ENCODE measurements at regions not wholly inside any gene's neighbourhood (a gene's known extent, or its start where the extent isn't known, plus 50 kb on each side); places are given as distances from the start of the nearest gene placed in this dataset.

GRCh38 chr12:19031032-19031431, 98.5 kb upstream of the PLEKHA5 start:
- Histone ChIP-seq H3K4me3 (replicated peaks in 1 of 3; ENCODE audit: insufficient read depth in 1 of 3, low read depth in 1 of 3, low read length in 3 of 3) (no peak overlapping the region), H3K27ac (ENCODE audit: insufficient read depth, low read depth, low read length) (no peak overlapping the region), H3K4me1 (ENCODE audit: control insufficient read depth, extremely low read depth, insufficient read depth, low read length) (no peaks in the 10 kb centered on the region), H2AFZ (ENCODE audit: low read depth, low read length) (no peak overlapping the region), H3K4me2 (ENCODE audit: insufficient read depth, low read length) (no peak overlapping the region), H4K20me1 (replicated peaks; ENCODE audit: control insufficient read depth, extremely low read depth, insufficient read depth, low read length) (no peaks in the 10 kb centered on the region), H3K36me3 (ENCODE audit: control insufficient read depth in 2 of 2, extremely low read depth in 1 of 2, insufficient read depth in 2 of 2, low read length in 2 of 2) (no peaks in the 10 kb centered on the region), H3K79me2 (ENCODE audit: control insufficient read depth, insufficient read depth, low read length) (no peaks in the 10 kb centered on the region), H3K9ac (replicated peaks; ENCODE audit: extremely low read depth, insufficient read depth, low read length) (no peak overlapping the region), H3K9me3 (replicated peaks; ENCODE audit: control insufficient read depth, insufficient read depth, low read length) (no peaks in the 10 kb centered on the region), H3K9me1 (replicated peaks; ENCODE audit: control insufficient read depth, extremely low read depth, insufficient read depth, low read length) (no peaks in the 10 kb centered on the region), H3K27me3 (ENCODE audit: control insufficient read depth in 2 of 2, insufficient read depth in 2 of 2, low read length in 2 of 2) (no peaks in the 10 kb centered on the region)
- intact Hi-C loops (cut with micrococcal nuclease) = no loop called here
- TF ChIP-seq EZH2 (IDR thresholded peaks at IDR 0.05; ENCODE audit: borderline replicate concordance, low read depth, low read length, severe bottlenecking) = no peak
- TF ChIP-seq JUN (IDR thresholded peaks at IDR 0.05; ENCODE audit: borderline replicate concordance, insufficient read depth, insufficient read length, low read depth) = no peak
- TF ChIP-seq CTCF (IDR thresholded peaks at IDR 0.05; ENCODE audit: extremely low read depth in 1 of 2, insufficient read depth in 1 of 2, low read depth in 1 of 2, low read length in 2 of 2) = no peak
- no TSS peak for BruUV-seq (replicated peaks)
- no peak for FAIRE-seq
- no peak for DNase-seq (ENCODE audit: low read depth, low spot score)
- dilution Hi-C loops (cut with MboI; ENCODE audit: extremely low pct_ligation_motif_present, low sequenced_read_pairs) = no loop called here
- CTCF ChIA-PET = no interaction called here
- POLR2A ChIA-PET = no interaction called here

- no peak overlapping the region for H3K27ac ChIP-seq (ENCODE audit: insufficient read depth, low read depth, low read length)
- CTCF ChIA-PET = no interaction called here
- TF ChIP-seq FOS (IDR thresholded peaks at IDR 0.05; ENCODE audit: borderline replicate concordance, insufficient read depth, low read length) (no peak), CTCF (IDR thresholded peaks at IDR 0.05; ENCODE audit: extremely low read depth in 1 of 2, insufficient read depth in 1 of 2, low read depth in 1 of 2, low read length in 2 of 2) (no peak), JUN (IDR thresholded peaks at IDR 0.05; ENCODE audit: borderline replicate concordance, insufficient read depth, insufficient read length, low read depth) (no peak), POLR2A (IDR thresholded peaks at IDR 0.05; ENCODE audit: low read depth, low read length) (no peak), MYC (IDR thresholded peaks at IDR 0.05; ENCODE audit: low read depth, low read length) (no peak), GATA2 (IDR thresholded peaks at IDR 0.05; ENCODE audit: insufficient read depth, insufficient read length, low read depth, low read length) (no peak), MAX (IDR thresholded peaks at IDR 0.05; ENCODE audit: insufficient read depth, insufficient read length) (no peak), EZH2 (IDR thresholded peaks at IDR 0.05; ENCODE audit: borderline replicate concordance, low read depth, low read length, severe bottlenecking) (no peak), POLR2AphosphoS5 (IDR thresholded peaks at IDR 0.05; ENCODE audit: insufficient read depth, low read depth, low read length) (no peak)
- H3K4me3 ChIP-seq (replicated peaks in 1 of 3; ENCODE audit: insufficient read depth in 1 of 3, low read depth in 1 of 3, low read length in 3 of 3) = no peak overlapping the region
- H3K4me2 ChIP-seq (ENCODE audit: insufficient read depth, low read length) = no peak overlapping the region
- H3K9me1 ChIP-seq (replicated peaks; ENCODE audit: control insufficient read depth, extremely low read depth, insufficient read depth, low read length) = no peaks in the 10 kb centered on the region
- H3K9me3 ChIP-seq (replicated peaks; ENCODE audit: control insufficient read depth, insufficient read depth, low read length) = no peaks in the 10 kb centered on the region
- H4K20me1 ChIP-seq (replicated peaks; ENCODE audit: control insufficient read depth, extremely low read depth, insufficient read depth, low read length) = no peaks in the 10 kb centered on the region
- H3K27me3 ChIP-seq (ENCODE audit: control insufficient read depth in 2 of 2, insufficient read depth in 2 of 2, low read length in 2 of 2) = no peaks in the 10 kb centered on the region
- DNase-seq (ENCODE audit: low read depth, low spot score) (no peak), FAIRE-seq (no peak)
- dilution Hi-C loops (cut with MboI; ENCODE audit: extremely low pct_ligation_motif_present, low sequenced_read_pairs) (no loop called here), intact Hi-C loops (cut with micrococcal nuclease) (no loop called here)
- H3K36me3 ChIP-seq (ENCODE audit: control insufficient read depth in 2 of 2, extremely low read depth in 1 of 2, insufficient read depth in 2 of 2, low read length in 2 of 2) = no peaks in the 10 kb centered on the region
- BruUV-seq (replicated peaks) = no TSS peak
- no peaks in the 10 kb centered on the region for H3K79me2 ChIP-seq (ENCODE audit: control insufficient read depth, insufficient read depth, low read length)
- POLR2A ChIA-PET = no interaction called here
- H3K9ac ChIP-seq (replicated peaks; ENCODE audit: extremely low read depth, insufficient read depth, low read length) = no peak overlapping the region
- H3K4me1 ChIP-seq (ENCODE audit: control insufficient read depth, extremely low read depth, insufficient read depth, low read length) = no peaks in the 10 kb centered on the region
- H2AFZ ChIP-seq (ENCODE audit: low read depth, low read length) = no peak overlapping the region
Observed at GRCh38 chr12:19032826-19033225, 96.7 kb upstream of the PLEKHA5 start.
